BLaER1 treated with 17β-estradiol and CSF1 and Interleukin-3, amounts not matched to agents 10 nM and 100 nM (cell line): ENCODE measurements at regions not wholly inside any gene's neighbourhood (a gene's known extent, or its start where the extent isn't known, plus 50 kb on each side); places are given as distances from the start of the nearest gene placed in this dataset.
A peak's percentile ranks its signal among the peaks of the same experiment; 100 is the strongest.
"Not testable (repeated sequence)": the region's sequence is repeated elsewhere in the genome, so short reads cannot be mapped to it uniquely, and the experiment has no call there.

ENCODE experiments used
- H3K27ac ChIP-seq, 11 experiments: shearing (Covaris generic); formaldehyde crosslinking; 2 replicates each; pipeline ENCODE4 v1.8.1; 2022
- H3K27me3 ChIP-seq, 11 experiments: shearing (Covaris generic); formaldehyde crosslinking; 2 replicates each; pipeline ENCODE4 v1.8.1; 2022
- H3K36me3 ChIP-seq, 11 experiments: shearing (Covaris generic); formaldehyde crosslinking; 2 replicates each; pipeline ENCODE4 v1.8.1; 2022
- H3K4me1 ChIP-seq, 10 experiments: shearing (Covaris generic); formaldehyde crosslinking; 2 replicates each; pipeline ENCODE4 v1.8.1; 2022
- H3K4me2 ChIP-seq, 11 experiments: shearing (Covaris generic); formaldehyde crosslinking; 2 replicates each; pipeline ENCODE4 v1.8.1; 2022
- H3K4me3 ChIP-seq, 10 experiments: shearing (Covaris generic); formaldehyde crosslinking; 2 replicates each; pipeline ENCODE4 v1.8.1; 2022
- H3K9ac ChIP-seq, 11 experiments: shearing (Covaris generic); formaldehyde crosslinking; 2 replicates each; pipeline ENCODE4 v1.8.1; 2022
- H3K9me3 ChIP-seq, 11 experiments: shearing (Covaris generic); formaldehyde crosslinking; replicated peaks in 1 of 11; 2 replicates each; pipeline ENCODE4 v1.8.1; 2022
- H4K20me1 ChIP-seq, 11 experiments: shearing (Covaris generic); formaldehyde crosslinking; 2 replicates each; pipeline ENCODE4 v1.8.1; 2022
- Cebpa-rat ChIP-seq, 11 experiments: shearing (Covaris generic); IDR thresholded peaks; 2 replicates each; pipeline ENCODE4 v1.8.1; 2022

DNA sequence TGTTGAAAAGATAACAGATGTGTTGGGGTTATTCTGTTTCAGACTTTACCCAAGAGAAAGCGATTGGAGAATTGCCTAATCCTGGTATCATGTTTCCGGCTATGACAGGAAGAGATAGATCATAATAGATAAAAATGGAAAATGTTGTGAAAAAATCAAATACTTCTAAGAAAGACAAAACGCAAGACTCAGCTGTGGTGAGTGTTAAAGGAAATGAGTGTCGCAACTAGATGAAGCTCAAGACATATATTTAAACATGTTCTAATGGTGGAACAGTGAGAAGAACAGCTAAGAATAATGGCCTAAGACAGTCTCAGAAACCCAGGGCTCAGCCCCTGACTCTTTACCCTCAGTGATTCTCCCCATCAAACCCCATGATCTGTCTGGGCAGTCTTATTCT is 426.7 kb upstream of the RUNX1 start:
- Histone ChIP-seq H3K4me1 (peaks cover 19 to 82% (median 59%) of the 10 kb centered on the region in 10 experiments), H3K4me3 (no peak overlapping the region; a peak in 1 of 20 replicates), H3K27me3 (no peaks in the 10 kb centered on the region), H3K27ac (peak overlapping the region; percentile 83 to 99 (median 89)), H3K9me3 (peaks cover 8 to 53% (median 17%) of the 10 kb centered on the region in 11 experiments; a peak in 17 of 22 replicates), H4K20me1 (no peaks in the 10 kb centered on the region), H3K4me2 (peak overlapping the region; percentile 23 to 88 (median 55); a peak in 19 of 22 replicates), H3K9ac (peak overlapping the region; percentile 57 to 85 (median 69); a peak in 21 of 22 replicates), H3K36me3 (0 out of 22 replicates have a peak, but pooled peaks cover 0 to 6% (median 0%) of the 10 kb centered on the region in 11 experiments)
- peak in 10 of 11 experiments; percentile 56 to 95 (median 90); a peak in 20 of 22 replicates for TF ChIP-seq Cebpa-rat (IDR thresholded peaks at IDR 0.05)

DNA sequence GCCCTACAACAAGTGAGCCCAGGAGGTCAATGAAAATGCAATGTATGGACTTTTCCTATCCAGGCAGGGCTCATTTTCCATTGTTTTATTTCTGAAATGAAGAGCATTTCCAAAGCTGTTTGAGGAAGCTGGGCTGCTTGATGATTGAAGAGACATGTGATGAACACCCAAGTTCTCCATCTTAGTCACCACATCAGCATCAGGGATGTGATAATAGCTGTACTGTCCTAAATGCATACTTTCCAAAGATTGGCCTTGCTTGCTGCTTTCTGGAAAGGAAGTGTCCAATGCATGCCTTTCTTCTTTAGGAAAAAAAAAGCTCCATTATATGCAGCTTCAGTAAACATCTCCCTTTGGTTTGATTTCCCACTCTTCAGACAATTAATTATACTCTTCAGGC is 425.9 kb upstream of the RUNX1 start:
- Histone ChIP-seq H3K4me1 (peaks cover 19 to 88% (median 60%) of the 10 kb centered on the region in 10 experiments), H3K27ac (peak overlapping the region; percentile 83 to 99 (median 89)), H3K36me3 (0 out of 22 replicates have a peak, but pooled peaks cover 0 to 6% (median 0%) of the 10 kb centered on the region in 11 experiments), H3K4me2 (peak overlapping the region; percentile 23 to 88 (median 53); a peak in 21 of 22 replicates), H3K9ac (peak overlapping the region; percentile 26 to 85 (median 48); a peak in 20 of 22 replicates), H3K4me3 (no peak overlapping the region), H3K9me3 (peaks cover 6 to 49% (median 14%) of the 10 kb centered on the region in 11 experiments; a peak in 17 of 22 replicates), H3K27me3 (no peaks in the 10 kb centered on the region), H4K20me1 (no peaks in the 10 kb centered on the region)
- no peak; a peak in 1 of 22 replicates for TF ChIP-seq Cebpa-rat (IDR thresholded peaks at IDR 0.05)

DNA sequence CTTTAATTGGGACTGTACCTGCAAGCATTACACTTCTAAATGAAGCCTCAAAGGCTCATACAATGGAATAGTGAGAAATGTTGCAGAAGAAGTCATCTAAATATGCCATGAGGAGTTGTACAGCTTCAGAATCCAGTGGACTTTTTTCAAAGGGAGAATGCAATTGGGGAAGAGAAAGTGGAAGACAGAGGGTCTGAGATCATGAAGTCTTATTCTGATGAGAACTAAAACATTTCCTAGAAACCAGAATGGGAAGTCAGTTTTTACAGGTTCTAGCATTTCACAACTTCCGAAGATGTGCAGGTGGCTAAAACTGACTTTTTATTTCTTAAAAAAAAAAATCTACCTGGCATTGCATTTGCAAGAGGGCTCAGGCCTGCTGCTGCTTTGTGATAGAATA is 424.4 kb upstream of the RUNX1 start:
- H3K4me2 ChIP-seq: peak overlapping the region in 6 of 11 experiments; percentile 55 to 88 (median 64); a peak in 10 of 22 replicates
- peaks cover 0 to 38% (median 0%) of the 10 kb centered on the region in 11 experiments; a peak in 9 of 22 replicates for H3K9me3 ChIP-seq
- H4K20me1 ChIP-seq: no peaks in the 10 kb centered on the region
- no peak for TF ChIP-seq Cebpa-rat (IDR thresholded peaks at IDR 0.05)
- 0 out of 22 replicates have a peak, but pooled peaks cover 0 to 6% (median 0%) of the 10 kb centered on the region in 11 experiments for H3K36me3 ChIP-seq
- H3K27ac ChIP-seq: peak overlapping the region in 9 of 11 experiments; percentile 11 to 99 (median 89); a peak in 15 of 22 replicates
- H3K9ac ChIP-seq: peak overlapping the region in 2 of 11 experiments; percentile 43 to 85; a peak in 2 of 22 replicates
- peaks cover 19 to 90% (median 53%) of the 10 kb centered on the region in 10 experiments for H3K4me1 ChIP-seq
- H3K4me3 ChIP-seq: no peak overlapping the region
- no peaks in the 10 kb centered on the region for H3K27me3 ChIP-seq

DNA sequence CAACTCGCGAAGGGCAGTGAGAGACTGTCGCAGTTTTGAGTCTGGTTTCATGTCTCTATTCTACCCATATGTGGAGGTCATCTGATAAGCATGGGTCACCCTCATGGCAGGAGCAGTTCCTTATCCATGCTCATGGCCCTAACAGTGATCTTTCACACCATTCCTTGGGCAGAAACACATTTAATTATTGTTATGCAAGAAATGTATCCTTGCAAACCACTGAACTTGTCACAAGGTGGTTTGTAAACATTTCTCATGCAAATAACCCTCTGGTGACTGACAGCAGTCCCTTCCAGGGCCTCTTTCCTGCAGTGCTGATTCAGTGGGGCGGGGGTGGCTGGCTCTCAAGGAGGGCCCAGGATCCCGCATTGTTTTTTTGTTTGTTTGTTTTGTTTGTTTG is 421.4 kb upstream of the RUNX1 start:
- peak overlapping the region in 4 of 11 experiments; percentile 3 to 69 (median 50); a peak in 6 of 22 replicates for H3K4me2 ChIP-seq
- no peak overlapping the region for H3K9ac ChIP-seq
- H3K27ac ChIP-seq: peak overlapping the region in 2 of 11 experiments; percentile 13 to 55; a peak in 2 of 22 replicates
- no peaks in the 10 kb centered on the region for H3K36me3 ChIP-seq
- no peak overlapping the region for H3K4me3 ChIP-seq
- peaks cover 12 to 36% (median 19%) of the 10 kb centered on the region in 11 experiments; a peak in 20 of 22 replicates for H3K9me3 ChIP-seq
- TF ChIP-seq Cebpa-rat (IDR thresholded peaks at IDR 0.05): no peak
- no peaks in the 10 kb centered on the region for H3K27me3 ChIP-seq
- peaks cover 8 to 81% (median 24%) of the 10 kb centered on the region in 10 experiments for H3K4me1 ChIP-seq
- H4K20me1 ChIP-seq: no peaks in the 10 kb centered on the region

DNA sequence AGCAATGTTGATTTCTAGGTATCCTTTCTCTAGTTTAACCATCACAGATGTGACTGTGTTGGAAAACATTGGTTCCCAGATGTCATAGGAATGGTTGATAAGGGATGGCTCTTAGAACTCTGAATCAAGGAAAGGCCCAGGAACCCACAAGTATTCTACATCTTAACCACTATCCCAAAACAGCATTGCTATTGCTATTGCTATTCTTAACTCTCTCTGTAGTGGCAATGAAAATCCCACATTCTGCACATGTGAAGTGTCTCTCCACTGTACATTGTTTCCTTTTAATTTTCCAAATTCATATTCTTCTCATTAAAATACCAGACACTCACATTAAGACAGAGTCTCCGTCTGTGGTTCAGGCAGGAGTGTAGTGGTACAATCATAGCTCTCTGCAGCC is 420.4 kb upstream of the RUNX1 start:
- Histone ChIP-seq H3K9me3 (peaks cover 12 to 37% (median 19%) of the 10 kb centered on the region in 11 experiments; a peak in 20 of 22 replicates), H3K36me3 (no peaks in the 10 kb centered on the region), H3K4me3 (no peak overlapping the region), H3K27ac (peak overlapping the region in 1 of 11 experiments; percentile 55; a peak in 1 of 22 replicates), H3K9ac (no peak overlapping the region), H4K20me1 (no peaks in the 10 kb centered on the region), H3K4me1 (peaks cover 0 to 75% (median 14%) of the 10 kb centered on the region in 10 experiments; a peak in 13 of 20 replicates), H3K27me3 (no peaks in the 10 kb centered on the region), H3K4me2 (peak overlapping the region in 2 of 11 experiments; percentile 67 to 69; a peak in 4 of 22 replicates)
- TF ChIP-seq Cebpa-rat (IDR thresholded peaks at IDR 0.05): no peak

DNA sequence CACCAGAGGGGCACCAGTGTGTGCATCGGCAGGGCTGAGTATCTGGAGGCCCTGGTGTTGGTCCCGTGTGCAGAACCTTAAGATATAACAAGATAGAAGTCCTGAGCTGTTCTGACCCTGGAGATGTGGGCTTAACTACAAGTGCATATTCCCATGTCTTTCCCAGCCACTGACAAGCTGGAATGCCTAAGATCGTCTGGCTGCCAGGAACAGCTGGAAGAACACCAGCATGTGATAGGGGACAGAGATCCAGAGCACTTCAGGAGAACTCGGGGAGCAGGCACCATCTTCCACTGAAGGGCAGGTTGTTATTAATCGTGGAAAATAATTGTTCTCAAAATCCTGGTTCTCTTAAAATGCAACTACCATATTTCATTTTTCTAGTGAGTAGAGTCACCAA is 419.9 kb upstream of the RUNX1 start:
- H3K4me1 ChIP-seq: peaks cover 0 to 70% (median 10%) of the 10 kb centered on the region in 10 experiments; a peak in 12 of 20 replicates
- H3K9me3 ChIP-seq: peaks cover 12 to 37% (median 23%) of the 10 kb centered on the region in 11 experiments; a peak in 21 of 22 replicates
- H3K4me3 ChIP-seq: no peak overlapping the region
- no peaks in the 10 kb centered on the region for H3K36me3 ChIP-seq
- TF ChIP-seq Cebpa-rat (IDR thresholded peaks at IDR 0.05): no peak
- peak overlapping the region in 1 of 11 experiments; percentile 69; a peak in 1 of 22 replicates for H3K4me2 ChIP-seq
- H3K9ac ChIP-seq: no peak overlapping the region
- no peaks in the 10 kb centered on the region for H4K20me1 ChIP-seq
- no peak overlapping the region for H3K27ac ChIP-seq
- H3K27me3 ChIP-seq: no peaks in the 10 kb centered on the region

DNA sequence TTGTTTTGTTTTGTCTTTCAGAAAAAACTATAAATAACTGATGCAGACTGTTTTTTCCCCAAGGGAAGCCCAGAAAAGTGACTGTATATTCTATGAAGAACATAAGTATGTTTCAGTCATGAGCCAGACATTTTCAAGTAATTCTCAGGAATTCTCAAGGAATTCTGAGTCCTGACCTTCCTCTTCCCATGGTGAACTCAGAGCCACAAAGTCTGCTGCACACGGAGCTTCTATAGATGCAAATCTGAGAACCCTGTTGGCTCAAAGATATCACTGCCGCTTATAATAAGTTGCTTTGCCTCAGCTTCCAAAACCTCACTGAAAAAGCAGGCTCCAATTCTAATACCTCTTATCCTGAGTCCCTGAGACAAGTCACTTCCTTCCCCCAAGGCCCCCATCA is 418.5 kb upstream of the RUNX1 start:
- H3K4me3 ChIP-seq: no peak overlapping the region

DNA sequence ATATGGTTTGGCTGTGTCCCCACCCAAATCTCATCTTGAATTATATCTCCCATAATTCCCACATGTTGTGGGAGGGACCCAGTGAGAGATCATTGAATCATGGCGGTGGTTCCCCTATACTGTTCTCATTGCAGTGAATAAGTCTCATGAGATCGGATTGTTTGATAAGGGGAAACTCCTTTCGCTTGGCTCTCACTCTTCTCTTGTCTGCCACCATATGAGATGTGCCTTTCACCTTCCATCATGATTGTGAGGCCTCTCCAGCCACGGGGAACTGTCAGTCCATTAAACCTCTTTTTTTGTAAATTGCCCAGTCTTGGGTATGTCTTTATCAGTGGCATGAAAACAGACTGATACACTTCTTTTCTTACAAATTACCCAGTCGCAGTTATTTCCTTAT is 417.6 kb upstream of the RUNX1 start:
- not testable (repeated sequence) for H3K9ac ChIP-seq, H3K27ac ChIP-seq, H4K20me1 ChIP-seq, H3K4me2 ChIP-seq, H3K36me3 ChIP-seq, H3K27me3 ChIP-seq, H3K4me3 ChIP-seq
- Histone ChIP-seq H3K9me3 (peaks cover 12 to 45% (median 30%) of the 10 kb centered on the region in 11 experiments; a peak in 21 of 22 replicates), H3K4me1 (peaks cover 0 to 52% (median 0%) of the 10 kb centered on the region in 10 experiments; a peak in 8 of 20 replicates)

More for the DNA sequence above, 418.5 kb upstream of the RUNX1 start:
- no peak for TF ChIP-seq Cebpa-rat (IDR thresholded peaks at IDR 0.05)
- Histone ChIP-seq H3K27ac (no peak overlapping the region), H3K4me2 (peak overlapping the region in 2 of 11 experiments; percentile 47 to 51; a peak in 4 of 22 replicates), H3K36me3 (no peaks in the 10 kb centered on the region), H3K9ac (no peak overlapping the region), H3K4me1 (peaks cover 0 to 56% (median 0%) of the 10 kb centered on the region in 10 experiments; a peak in 8 of 20 replicates), H3K27me3 (no peaks in the 10 kb centered on the region), H3K9me3 (peaks cover 12 to 45% (median 30%) of the 10 kb centered on the region in 11 experiments; a peak in 21 of 22 replicates), H4K20me1 (no peaks in the 10 kb centered on the region)

DNA sequence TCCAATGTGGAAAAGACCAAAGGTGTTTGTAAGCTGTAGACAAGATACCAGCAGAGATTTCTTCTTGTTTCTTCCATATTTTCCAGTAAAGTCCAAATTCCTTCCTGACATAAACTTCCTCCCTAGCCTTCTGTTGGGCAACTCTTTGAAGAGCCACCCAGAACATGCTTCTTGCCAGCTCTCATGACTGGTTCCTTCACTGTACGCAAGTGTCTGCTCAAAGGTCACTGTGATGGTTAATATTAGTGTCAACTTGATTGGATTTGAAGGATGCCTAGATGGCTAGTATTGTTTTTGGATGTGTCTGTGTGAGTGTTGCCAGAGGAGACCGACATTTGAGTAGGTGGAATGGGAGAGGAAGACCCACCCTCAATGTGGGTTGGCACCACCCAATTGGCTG is 416.6 kb upstream of the RUNX1 start:
- H3K9me3 ChIP-seq: peaks cover 12 to 45% (median 30%) of the 10 kb centered on the region in 11 experiments; a peak in 21 of 22 replicates
- H3K4me2 ChIP-seq: peak overlapping the region in 2 of 11 experiments; percentile 5 to 44; a peak in 2 of 22 replicates
- no peaks in the 10 kb centered on the region for H4K20me1 ChIP-seq
- H3K36me3 ChIP-seq: no peaks in the 10 kb centered on the region
- H3K27ac ChIP-seq: no peak overlapping the region
- peaks cover 0 to 53% (median 0%) of the 10 kb centered on the region in 10 experiments; a peak in 8 of 20 replicates for H3K4me1 ChIP-seq
- no peak overlapping the region for H3K4me3 ChIP-seq
- no peak for TF ChIP-seq Cebpa-rat (IDR thresholded peaks at IDR 0.05)
- no peaks in the 10 kb centered on the region for H3K27me3 ChIP-seq
- H3K9ac ChIP-seq: no peak overlapping the region
